OCI-LY3 (cell line): ENCODE measurements at regions not wholly inside any gene's neighbourhood (a gene's known extent, or its start where the extent isn't known, plus 50 kb on each side); places are given as distances from the start of the nearest gene placed in this dataset.

Experiments
- H2AFZ ChIP-seq: fragments of 200-600, 300-600 bp; shearing (Covaris generic); 2 replicates; pipeline ENCODE4 v1.6.0; 2014; ENCODE audit warnings: antibody characterized with exemption, low read depth, low read length
- H3K27ac ChIP-seq: fragments of 200-600, 300-600 bp; sonication (generic); 2 replicates; pipeline ENCODE4 v1.5.1; 2014; ENCODE audit warnings: mild to moderate bottlenecking, low read length, moderate library complexity, mixed read lengths
- H3K27me3 ChIP-seq: fragments of 200-600, 300-600 bp; sonication (generic); 2 replicates; pipeline ENCODE4 v1.6.1; 2014; ENCODE audit warnings: low read depth, low read length, mixed read lengths
- H3K36me3 ChIP-seq: fragments of 200-600, 300-600 bp; sonication (generic); replicated peaks from 2 replicates; pipeline ENCODE3; 2014; ENCODE audit warnings: low read depth, low read length, mixed read lengths
- H3K4me1 ChIP-seq: fragments of 300-600, 200-600 bp; sonication (generic); 2 replicates; pipeline ENCODE4 v1.6.1; 2014; ENCODE audit warnings: low read length, mixed read lengths
- H3K4me2 ChIP-seq: fragments of 200-600, 300-600 bp; sonication (generic); 2 replicates; pipeline ENCODE4 v1.6.1; 2014; ENCODE audit warnings: low read length, mixed read lengths
- H3K4me3 ChIP-seq: fragments of 300-600, 200-600 bp; sonication (generic); 2 replicates; pipeline ENCODE4 v1.5.1; 2014; ENCODE audit warnings: antibody characterized with exemption, mild to moderate bottlenecking, low read length, moderate library complexity
- H3K79me2 ChIP-seq: fragments of 300-600, 200-600 bp; shearing (Covaris generic); 2 replicates; pipeline ENCODE4 v1.6.1; 2014; ENCODE audit warnings: mild to moderate bottlenecking, low read length, mixed read lengths
- H3K9ac ChIP-seq: fragments of 300-600, 200-600 bp; shearing (Covaris generic); 2 replicates; pipeline ENCODE4 v1.6.0; 2014; ENCODE audit warnings: mild to moderate bottlenecking, low read length, moderate library complexity
- H3K9me3 ChIP-seq: fragments of 200-600, 300-600 bp; shearing (Covaris generic); 2 replicates; pipeline ENCODE4 v1.6.1; 2014; ENCODE audit warnings: low read length, mixed read lengths; ENCODE audit not compliant: insufficient read depth
- H4K20me1 ChIP-seq: fragments of 200-600, 300-600 bp; sonication (generic); 2 replicates; pipeline ENCODE4 v1.6.1; 2016; ENCODE audit warnings: low read length, mixed read lengths; ENCODE audit not compliant: insufficient read depth
- CTCF ChIP-seq: fragments of 200-600, 300-600 bp; sonication (generic); IDR thresholded peaks from 2 replicates; pipeline ENCODE4 v1.5.1; 2014; ENCODE audit warnings: antibody characterized with exemption, low read length, low read depth
- EZH2phosphoT487 ChIP-seq: fragments of 200-600 bp; shearing (Covaris generic); IDR thresholded peaks from 2 replicates; pipeline ENCODE4 v1.6.1; 2018; ENCODE audit warnings: antibody characterized with exemption, mixed run types, low read depth

GRCh38 chr12:97047361-97047760 lies 140.3 kb downstream of the NEDD1 start:
- TF ChIP-seq EZH2phosphoT487 (no peak), CTCF (no peak)
- H3K27me3 ChIP-seq: no peaks in the 10 kb centered on the region
- H4K20me1 ChIP-seq: no peaks in the 10 kb centered on the region
- no peak overlapping the region for H2AFZ ChIP-seq
- no peaks in the 10 kb centered on the region for H3K9me3 ChIP-seq
- H3K4me1 ChIP-seq: no peaks in the 10 kb centered on the region
- no peak overlapping the region for H3K27ac ChIP-seq
- H3K79me2 ChIP-seq: no peaks in the 10 kb centered on the region
- H3K9ac ChIP-seq: no peak overlapping the region
- H3K4me3 ChIP-seq: no peak overlapping the region
- H3K4me2 ChIP-seq: no peak overlapping the region
- H3K36me3 ChIP-seq: no peaks in the 10 kb centered on the region

- Histone ChIP-seq H3K4me3 (no peak overlapping the region), H3K27me3 (no peaks in the 10 kb centered on the region), H3K79me2 (no peaks in the 10 kb centered on the region), H3K4me1 (no peaks in the 10 kb centered on the region), H3K36me3 (no peaks in the 10 kb centered on the region), H4K20me1 (no peaks in the 10 kb centered on the region), H3K27ac (no peak overlapping the region), H2AFZ (no peak overlapping the region), H3K9me3 (no peaks in the 10 kb centered on the region), H3K4me2 (no peak overlapping the region), H3K9ac (no peak overlapping the region)
- no peak for TF ChIP-seq EZH2phosphoT487
- no peak for TF ChIP-seq CTCF
Observed at GRCh38 chr12:97048421-97049035, 141.5 kb downstream of the NEDD1 start.

DNA sequence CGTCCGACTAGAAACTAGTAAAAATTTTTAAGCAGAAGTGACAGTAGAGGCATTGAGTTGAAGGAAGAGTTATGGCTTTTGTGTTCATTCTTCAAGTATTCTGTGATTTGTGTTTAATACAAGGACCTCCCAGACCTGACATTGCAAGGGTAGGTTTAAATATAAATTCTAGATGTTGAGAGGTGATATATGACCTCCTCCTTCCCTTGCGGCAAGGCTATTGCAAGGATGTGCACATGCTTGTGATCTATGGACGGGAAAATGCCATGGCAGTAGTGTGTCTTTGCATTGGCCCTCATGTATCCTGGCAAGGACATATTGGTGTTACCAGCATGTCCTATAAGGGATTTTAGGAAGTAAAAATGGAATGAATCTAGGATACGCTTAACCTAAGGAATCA lies 143.5 kb downstream of the NEDD1 start:
- H3K4me2 ChIP-seq: no peak overlapping the region
- H3K4me1 ChIP-seq: no peaks in the 10 kb centered on the region

DNA sequence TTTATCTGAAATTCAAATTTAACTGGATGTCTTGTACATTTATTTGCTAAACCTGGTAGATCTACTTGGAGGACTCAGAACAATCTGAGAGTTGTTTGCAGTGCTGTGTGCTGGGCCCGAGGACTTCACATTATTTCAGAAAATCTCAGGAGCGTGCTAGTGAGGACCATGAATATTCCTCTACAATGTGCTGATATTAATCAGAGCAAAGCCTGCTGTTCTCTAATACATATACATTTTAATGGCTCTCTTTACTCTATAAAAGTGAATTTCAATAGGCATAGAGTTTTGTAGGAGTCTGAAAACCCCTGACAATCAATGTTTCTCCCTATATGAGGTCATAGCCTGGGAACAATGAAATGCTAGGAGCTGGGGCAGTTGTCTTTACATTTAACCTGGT lies 144.3 kb downstream of the NEDD1 start:
- Histone ChIP-seq H3K4me2 (no peak overlapping the region), H3K9me3 (no peaks in the 10 kb centered on the region), H3K27me3 (no peaks in the 10 kb centered on the region), H3K4me3 (no peak overlapping the region), H2AFZ (no peak overlapping the region), H3K9ac (no peak overlapping the region), H4K20me1 (no peaks in the 10 kb centered on the region), H3K79me2 (no peaks in the 10 kb centered on the region), H3K27ac (no peak overlapping the region), H3K4me1 (no peaks in the 10 kb centered on the region), H3K36me3 (no peaks in the 10 kb centered on the region)
- TF ChIP-seq EZH2phosphoT487 (no peak), CTCF (no peak)

More for the DNA sequence above, 143.5 kb downstream of the NEDD1 start:
- Histone ChIP-seq H4K20me1 (no peaks in the 10 kb centered on the region), H3K4me3 (no peak overlapping the region), H3K27me3 (no peaks in the 10 kb centered on the region), H3K36me3 (no peaks in the 10 kb centered on the region), H3K9ac (no peak overlapping the region), H3K27ac (no peak overlapping the region), H3K9me3 (no peaks in the 10 kb centered on the region), H3K79me2 (no peaks in the 10 kb centered on the region), H2AFZ (no peak overlapping the region)
- TF ChIP-seq CTCF (no peak), EZH2phosphoT487 (no peak)
